ENCODE measurements at regions not wholly inside any gene's neighbourhood (a gene's known extent, or its start where the extent isn't known, plus 50 kb on each side); places are given as distances from the start of the nearest gene placed in this dataset.
"Not testable (repeated sequence)": the region's sequence is repeated elsewhere in the genome, so short reads cannot be mapped to it uniquely, and the experiment has no call there.

- H3K36me3 Mint-ChIP-seq; H3K9me3 Mint-ChIP-seq; H3K36me3 ChIP-seq (ENCODE audit: control insufficient read depth in 2 of 2, extremely low read depth in 1 of 2, insufficient read depth in 1 of 2, low read length in 1 of 2); ATAC-seq (replicated peaks in 1 of 4); H3K4me3 Mint-ChIP-seq; H3K27me3 Mint-ChIP-seq; H3K4me3 ChIP-seq (ENCODE audit: control insufficient read depth in 1 of 2, extremely low read depth in 1 of 2, low read length in 1 of 2); DNase-seq; CTCF ChIA-PET; H3K27ac Mint-ChIP-seq; H3K4me1 ChIP-seq (ENCODE audit: control insufficient read depth in 1 of 2, extremely low read depth in 1 of 2, insufficient read depth in 2 of 2, low read length in 2 of 2); H3K27me3 ChIP-seq (replicated peaks in 1 of 2; ENCODE audit: control insufficient read depth in 2 of 2, extremely low read depth in 1 of 2, insufficient read depth in 2 of 2, low read length in 1 of 2); H3K4me1 Mint-ChIP-seq; POLR2A ChIA-PET; H3K27ac ChIP-seq (ENCODE audit: low read length); H3K9me3 ChIP-seq: not testable (repeated sequence)
- no CpG with 5 or more reads among the region's 6 CpGs for WGBS (ENCODE audit: insufficient coverage)
These were observed 345.0 kb downstream of the NPIPA7 start for GRCh38 chr16:16723819-16724519.

- H3K27ac ChIP-seq (ENCODE audit: low read length); H3K27ac Mint-ChIP-seq; POLR2A ChIA-PET; H3K36me3 Mint-ChIP-seq; H3K4me3 Mint-ChIP-seq; H3K36me3 ChIP-seq (ENCODE audit: control insufficient read depth in 2 of 2, extremely low read depth in 1 of 2, insufficient read depth in 1 of 2, low read length in 1 of 2); CTCF ChIA-PET; DNase-seq; H3K4me3 ChIP-seq (ENCODE audit: control insufficient read depth in 1 of 2, extremely low read depth in 1 of 2, low read length in 1 of 2); H3K4me1 ChIP-seq (ENCODE audit: control insufficient read depth in 1 of 2, extremely low read depth in 1 of 2, insufficient read depth in 2 of 2, low read length in 2 of 2); ATAC-seq (replicated peaks in 1 of 4); H3K9me3 ChIP-seq; H3K4me1 Mint-ChIP-seq; H3K27me3 Mint-ChIP-seq; H3K27me3 ChIP-seq (replicated peaks in 1 of 2; ENCODE audit: control insufficient read depth in 2 of 2, extremely low read depth in 1 of 2, insufficient read depth in 2 of 2, low read length in 1 of 2); H3K9me3 Mint-ChIP-seq: not testable (repeated sequence)
- WGBS (ENCODE audit: insufficient coverage), result no CpG with 5 or more reads among the region's 2 CpGs
These were observed 348.1 kb downstream of the NPIPA7 start for GRCh38 chr16:16727048-16727447.

GRCh38 chr16:16742573-16742972, 363.6 kb downstream of the NPIPA7 start:
- H3K27ac Mint-ChIP-seq; CTCF ChIA-PET; H3K27ac ChIP-seq (ENCODE audit: low read length); H3K36me3 ChIP-seq (ENCODE audit: control insufficient read depth in 2 of 2, extremely low read depth in 1 of 2, insufficient read depth in 1 of 2, low read length in 1 of 2); DNase-seq; H3K4me3 Mint-ChIP-seq; H3K36me3 Mint-ChIP-seq; H3K27me3 ChIP-seq (replicated peaks in 1 of 2; ENCODE audit: control insufficient read depth in 2 of 2, extremely low read depth in 1 of 2, insufficient read depth in 2 of 2, low read length in 1 of 2); H3K9me3 ChIP-seq; ATAC-seq (replicated peaks in 1 of 4); H3K4me1 ChIP-seq (ENCODE audit: control insufficient read depth in 1 of 2, extremely low read depth in 1 of 2, insufficient read depth in 2 of 2, low read length in 2 of 2); H3K27me3 Mint-ChIP-seq; H3K9me3 Mint-ChIP-seq; H3K4me3 ChIP-seq (ENCODE audit: control insufficient read depth in 1 of 2, extremely low read depth in 1 of 2, low read length in 1 of 2); POLR2A ChIA-PET; H3K4me1 Mint-ChIP-seq: not testable (repeated sequence)
- WGBS (ENCODE audit: insufficient coverage), result no CpG with 5 or more reads among the region's 1 CpG

- ATAC-seq (replicated peaks in 1 of 4); CTCF ChIA-PET; H3K27me3 ChIP-seq (replicated peaks in 1 of 2; ENCODE audit: control insufficient read depth in 2 of 2, extremely low read depth in 1 of 2, insufficient read depth in 2 of 2, low read length in 1 of 2); H3K36me3 Mint-ChIP-seq; H3K27ac Mint-ChIP-seq; H3K4me3 Mint-ChIP-seq; H3K4me3 ChIP-seq (ENCODE audit: control insufficient read depth in 1 of 2, extremely low read depth in 1 of 2, low read length in 1 of 2); H3K9me3 Mint-ChIP-seq; H3K27me3 Mint-ChIP-seq; H3K9me3 ChIP-seq; H3K36me3 ChIP-seq (ENCODE audit: control insufficient read depth in 2 of 2, extremely low read depth in 1 of 2, insufficient read depth in 1 of 2, low read length in 1 of 2); POLR2A ChIA-PET; DNase-seq; H3K27ac ChIP-seq (ENCODE audit: low read length); H3K4me1 Mint-ChIP-seq; H3K4me1 ChIP-seq (ENCODE audit: control insufficient read depth in 1 of 2, extremely low read depth in 1 of 2, insufficient read depth in 2 of 2, low read length in 2 of 2): not testable (repeated sequence)
- no CpG with 5 or more reads among the region's 5 CpGs for WGBS (ENCODE audit: insufficient coverage)
These were observed 376.2 kb downstream of the NPIPA7 start for GRCh38 chr16:16754992-16755667.

GRCh38 chr16:16763449-16763848, 384.5 kb downstream of the NPIPA7 start:
- ATAC-seq (replicated peaks in 1 of 4) (no peak), DNase-seq (no peak)
- no peaks in the 10 kb centered on the region for H3K4me1 Mint-ChIP-seq
- CTCF ChIA-PET, result no interaction called here
- H3K9me3 ChIP-seq, result no peaks in the 10 kb centered on the region
- H3K9me3 Mint-ChIP-seq, result peaks cover 3 to 7% (median 6%) of the 10 kb centered on the region in 3 donors
- H3K27ac ChIP-seq (ENCODE audit: low read length), result no peak overlapping the region
- no peak overlapping the region for H3K4me3 ChIP-seq (ENCODE audit: control insufficient read depth in 1 of 2, extremely low read depth in 1 of 2, low read length in 1 of 2)
- POLR2A ChIA-PET, result no interaction called here
- H3K36me3 Mint-ChIP-seq, result no peaks in the 10 kb centered on the region
- H3K27ac Mint-ChIP-seq, result no peak overlapping the region
- WGBS (ENCODE audit: insufficient coverage), result 78% methylated on average over 1 of the region's 4 CpGs
- H3K27me3 Mint-ChIP-seq, result peaks cover 2 to 5% of the 10 kb centered on the region in 2 donors
- no peaks in the 10 kb centered on the region for H3K27me3 ChIP-seq (replicated peaks in 1 of 2; ENCODE audit: control insufficient read depth in 2 of 2, extremely low read depth in 1 of 2, insufficient read depth in 2 of 2, low read length in 1 of 2)
- H3K4me3 Mint-ChIP-seq, result no peak overlapping the region
- no peaks in the 10 kb centered on the region for H3K4me1 ChIP-seq (ENCODE audit: control insufficient read depth in 1 of 2, extremely low read depth in 1 of 2, insufficient read depth in 2 of 2, low read length in 2 of 2)
- no peaks in the 10 kb centered on the region for H3K36me3 ChIP-seq (ENCODE audit: control insufficient read depth in 2 of 2, extremely low read depth in 1 of 2, insufficient read depth in 1 of 2, low read length in 1 of 2)

- no CpG with 5 or more reads among the region's 1 CpG for WGBS (ENCODE audit: insufficient coverage)
- H3K36me3 Mint-ChIP-seq; H3K27ac Mint-ChIP-seq; H3K27me3 ChIP-seq (replicated peaks in 1 of 2; ENCODE audit: control insufficient read depth in 2 of 2, extremely low read depth in 1 of 2, insufficient read depth in 2 of 2, low read length in 1 of 2); H3K27ac ChIP-seq (ENCODE audit: low read length); POLR2A ChIA-PET; DNase-seq; H3K4me1 ChIP-seq (ENCODE audit: control insufficient read depth in 1 of 2, extremely low read depth in 1 of 2, insufficient read depth in 2 of 2, low read length in 2 of 2); H3K4me1 Mint-ChIP-seq; H3K9me3 Mint-ChIP-seq; H3K4me3 ChIP-seq (ENCODE audit: control insufficient read depth in 1 of 2, extremely low read depth in 1 of 2, low read length in 1 of 2); H3K36me3 ChIP-seq (ENCODE audit: control insufficient read depth in 2 of 2, extremely low read depth in 1 of 2, insufficient read depth in 1 of 2, low read length in 1 of 2); H3K9me3 ChIP-seq; H3K4me3 Mint-ChIP-seq; ATAC-seq (replicated peaks in 1 of 4); CTCF ChIA-PET: not testable (repeated sequence)
- peaks cover 10 to 11% of the 10 kb centered on the region in 2 donors for H3K27me3 Mint-ChIP-seq
These were observed 391.8 kb downstream of the NPIPA7 start for GRCh38 chr16:16770717-16771116.

GRCh38 chr16:16774389-16774788, 395.4 kb downstream of the NPIPA7 start:
- ChIA-PET CTCF (no interaction called here), POLR2A (no interaction called here)
- Mint-ChIP-seq H3K4me3 (no peak overlapping the region), H3K4me1 (no peaks in the 10 kb centered on the region), H3K27ac (no peak overlapping the region), H3K36me3 (no peaks in the 10 kb centered on the region), H3K27me3 (peaks cover 16 to 21% of the 10 kb centered on the region in 2 donors), H3K9me3 (no peaks in the 10 kb centered on the region)
- DNase-seq (no peak), ATAC-seq (replicated peaks in 1 of 4) (no peak)
- WGBS (ENCODE audit: insufficient coverage), result no CpG with 5 or more reads among the region's 5 CpGs
- H3K4me1 ChIP-seq (ENCODE audit: control insufficient read depth in 1 of 2, extremely low read depth in 1 of 2, insufficient read depth in 2 of 2, low read length in 2 of 2), result no peaks in the 10 kb centered on the region
- no peak overlapping the region for H3K27ac ChIP-seq (ENCODE audit: low read length)
- no peaks in the 10 kb centered on the region for H3K9me3 ChIP-seq
- H3K4me3 ChIP-seq (ENCODE audit: control insufficient read depth in 1 of 2, extremely low read depth in 1 of 2, low read length in 1 of 2), result no peak overlapping the region
- H3K27me3 ChIP-seq (replicated peaks in 1 of 2; ENCODE audit: control insufficient read depth in 2 of 2, extremely low read depth in 1 of 2, insufficient read depth in 2 of 2, low read length in 1 of 2), result peaks cover 0 to 9% of the 10 kb centered on the region in 2 experiments
- no peaks in the 10 kb centered on the region for H3K36me3 ChIP-seq (ENCODE audit: control insufficient read depth in 2 of 2, extremely low read depth in 1 of 2, insufficient read depth in 1 of 2, low read length in 1 of 2)
